ENCODE measurements at regions not wholly inside any gene's neighbourhood (a gene's known extent, or its start where the extent isn't known, plus 50 kb on each side); places are given as distances from the start of the nearest gene placed in this dataset.

DNA sequence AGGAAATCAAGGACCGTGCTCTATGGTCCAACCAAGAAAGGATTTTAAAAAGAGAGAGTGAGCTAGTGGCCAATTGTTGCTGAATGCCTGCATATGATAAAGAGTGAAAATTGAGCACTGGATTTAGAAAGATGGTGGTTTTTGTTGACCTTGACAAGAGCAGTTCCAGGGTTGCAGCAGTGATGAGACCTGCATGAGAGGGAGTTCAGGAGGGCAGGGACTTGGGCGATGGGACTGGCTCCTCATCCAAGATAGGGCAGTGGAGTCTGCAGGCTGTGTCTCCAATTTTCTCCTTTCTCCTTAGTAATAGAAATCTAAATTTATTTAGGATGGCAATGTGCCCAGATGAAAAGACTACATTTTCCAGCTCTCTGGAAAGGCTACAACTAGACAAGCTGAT is 94.0 kb upstream of the B3GAT1 start:
- no peaks in the 10 kb centered on the region for H3K9me3 ChIP-seq (ENCODE audit: control insufficient read depth, insufficient read depth, low read depth, low read length)
- no peak overlapping the region for H3K27ac ChIP-seq (ENCODE audit: low read length)
- DNase-seq (ENCODE audit: low read depth, low spot score) (no peak), ATAC-seq (no peak)
- no peaks in the 10 kb centered on the region for H3K36me3 ChIP-seq (ENCODE audit: control insufficient read depth, insufficient read depth, low read length)
- no peaks in the 10 kb centered on the region for H3K4me1 ChIP-seq (ENCODE audit: control insufficient read depth, insufficient read depth, low read length)
- TF ChIP-seq, protein P1, sequence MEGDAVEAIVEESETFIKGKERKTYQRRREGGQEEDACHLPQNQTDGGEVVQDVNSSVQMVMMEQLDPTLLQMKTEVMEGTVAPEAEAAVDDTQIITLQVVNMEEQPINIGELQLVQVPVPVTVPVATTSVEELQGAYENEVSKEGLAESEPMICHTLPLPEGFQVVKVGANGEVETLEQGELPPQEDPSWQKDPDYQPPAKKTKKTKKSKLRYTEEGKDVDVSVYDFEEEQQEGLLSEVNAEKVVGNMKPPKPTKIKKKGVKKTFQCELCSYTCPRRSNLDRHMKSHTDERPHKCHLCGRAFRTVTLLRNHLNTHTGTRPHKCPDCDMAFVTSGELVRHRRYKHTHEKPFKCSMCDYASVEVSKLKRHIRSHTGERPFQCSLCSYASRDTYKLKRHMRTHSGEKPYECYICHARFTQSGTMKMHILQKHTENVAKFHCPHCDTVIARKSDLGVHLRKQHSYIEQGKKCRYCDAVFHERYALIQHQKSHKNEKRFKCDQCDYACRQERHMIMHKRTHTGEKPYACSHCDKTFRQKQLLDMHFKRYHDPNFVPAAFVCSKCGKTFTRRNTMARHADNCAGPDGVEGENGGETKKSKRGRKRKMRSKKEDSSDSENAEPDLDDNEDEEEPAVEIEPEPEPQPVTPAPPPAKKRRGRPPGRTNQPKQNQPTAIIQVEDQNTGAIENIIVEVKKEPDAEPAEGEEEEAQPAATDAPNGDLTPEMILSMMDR (IDR thresholded peaks at IDR 0.05) = no peak
- no peak for TF ChIP-seq POLR2AphosphoS5 (IDR thresholded peaks at IDR 0.05; ENCODE audit: low read depth, low read length)
- TF ChIP-seq TCF7L2 (IDR thresholded peaks at IDR 0.05; ENCODE audit: low read depth, low read length) = no peak
- no peak for TF ChIP-seq SIN3A (IDR thresholded peaks at IDR 0.05; ENCODE audit: borderline replicate concordance, insufficient read depth, low read depth, low read length)
- TF ChIP-seq, protein P2, sequence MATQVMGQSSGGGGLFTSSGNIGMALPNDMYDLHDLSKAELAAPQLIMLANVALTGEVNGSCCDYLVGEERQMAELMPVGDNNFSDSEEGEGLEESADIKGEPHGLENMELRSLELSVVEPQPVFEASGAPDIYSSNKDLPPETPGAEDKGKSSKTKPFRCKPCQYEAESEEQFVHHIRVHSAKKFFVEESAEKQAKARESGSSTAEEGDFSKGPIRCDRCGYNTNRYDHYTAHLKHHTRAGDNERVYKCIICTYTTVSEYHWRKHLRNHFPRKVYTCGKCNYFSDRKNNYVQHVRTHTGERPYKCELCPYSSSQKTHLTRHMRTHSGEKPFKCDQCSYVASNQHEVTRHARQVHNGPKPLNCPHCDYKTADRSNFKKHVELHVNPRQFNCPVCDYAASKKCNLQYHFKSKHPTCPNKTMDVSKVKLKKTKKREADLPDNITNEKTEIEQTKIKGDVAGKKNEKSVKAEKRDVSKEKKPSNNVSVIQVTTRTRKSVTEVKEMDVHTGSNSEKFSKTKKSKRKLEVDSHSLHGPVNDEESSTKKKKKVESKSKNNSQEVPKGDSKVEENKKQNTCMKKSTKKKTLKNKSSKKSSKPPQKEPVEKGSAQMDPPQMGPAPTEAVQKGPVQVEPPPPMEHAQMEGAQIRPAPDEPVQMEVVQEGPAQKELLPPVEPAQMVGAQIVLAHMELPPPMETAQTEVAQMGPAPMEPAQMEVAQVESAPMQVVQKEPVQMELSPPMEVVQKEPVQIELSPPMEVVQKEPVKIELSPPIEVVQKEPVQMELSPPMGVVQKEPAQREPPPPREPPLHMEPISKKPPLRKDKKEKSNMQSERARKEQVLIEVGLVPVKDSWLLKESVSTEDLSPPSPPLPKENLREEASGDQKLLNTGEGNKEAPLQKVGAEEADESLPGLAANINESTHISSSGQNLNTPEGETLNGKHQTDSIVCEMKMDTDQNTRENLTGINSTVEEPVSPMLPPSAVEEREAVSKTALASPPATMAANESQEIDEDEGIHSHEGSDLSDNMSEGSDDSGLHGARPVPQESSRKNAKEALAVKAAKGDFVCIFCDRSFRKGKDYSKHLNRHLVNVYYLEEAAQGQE (IDR thresholded peaks at IDR 0.05; ENCODE audit: insufficient read depth in 1 of 2, low read depth in 2 of 2, low read length in 1 of 2) = no peak
- no TSS peak for BruUV-seq (replicated peaks)
- POLR2A ChIA-PET = no interaction called here
- intact Hi-C loops (cut with micrococcal nuclease; ENCODE audit: unreplicated experiment) = no loop called here
- H3K4me3 ChIP-seq (ENCODE audit: low read depth in 2 of 2, low read length in 2 of 2) = no peak overlapping the region
- in situ Hi-C loops (cut with HindIII; ENCODE audit: low pct_unique_long_range_greater_than_20kb, low sequenced_read_pairs) = no loop called here
- peaks cover 2% of the 10 kb centered on the region for H3K27me3 ChIP-seq (ENCODE audit: control insufficient read depth, insufficient read depth, low read length)
- CTCF ChIA-PET = no interaction called here

- H3K27ac ChIP-seq (ENCODE audit: low read length) = no peak overlapping the region
- in situ Hi-C loops (cut with HindIII; ENCODE audit: low pct_unique_long_range_greater_than_20kb, low sequenced_read_pairs) = no loop called here
These were observed 93.1 kb upstream of the B3GAT1 start for GRCh38 chr11:134505125-134505524.

More at GRCh38 chr11:134505125-134505524, 93.1 kb upstream of the B3GAT1 start:
- Histone ChIP-seq H3K27me3 (ENCODE audit: control insufficient read depth, insufficient read depth, low read length) (peaks cover 2% of the 10 kb centered on the region), H3K4me1 (ENCODE audit: control insufficient read depth, insufficient read depth, low read length) (no peaks in the 10 kb centered on the region), H3K9me3 (ENCODE audit: control insufficient read depth, insufficient read depth, low read depth, low read length) (no peaks in the 10 kb centered on the region), H3K4me3 (ENCODE audit: low read depth in 2 of 2, low read length in 2 of 2) (no peak overlapping the region), H3K36me3 (ENCODE audit: control insufficient read depth, insufficient read depth, low read length) (no peaks in the 10 kb centered on the region)
- TF ChIP-seq SIN3A (IDR thresholded peaks at IDR 0.05; ENCODE audit: borderline replicate concordance, insufficient read depth, low read depth, low read length) (no peak), POLR2AphosphoS5 (IDR thresholded peaks at IDR 0.05; ENCODE audit: low read depth, low read length) (no peak), TCF7L2 (IDR thresholded peaks at IDR 0.05; ENCODE audit: low read depth, low read length) (no peak)
- TF ChIP-seq, protein P1 (IDR thresholded peaks at IDR 0.05) = no peak
- TF ChIP-seq, protein P2 (IDR thresholded peaks at IDR 0.05; ENCODE audit: insufficient read depth in 1 of 2, low read depth in 2 of 2, low read length in 1 of 2) = no peak
- CTCF ChIA-PET = no interaction called here
- ATAC-seq = no peak
- BruUV-seq (replicated peaks) = no TSS peak
- no peak for DNase-seq (ENCODE audit: low read depth, low spot score)
- intact Hi-C loops (cut with micrococcal nuclease; ENCODE audit: unreplicated experiment) = no loop called here
- POLR2A ChIA-PET = no interaction called here

Measured in Panc1 (cell line).